HG03469 (cell line): ENCODE measurements at regions not wholly inside any gene's neighbourhood (a gene's known extent, or its start where the extent isn't known, plus 50 kb on each side); places are given as distances from the start of the nearest gene placed in this dataset.
"Not testable (repeated sequence)": the region's sequence is repeated elsewhere in the genome, so short reads cannot be mapped to it uniquely, and the experiment has no call there.

Source experiments
- ATAC-seq: cut with Tn5 transposase; IDR thresholded peaks from one replicate; pipeline ENCODE4 v1.9.1; 2021; ENCODE audit warnings: mild to moderate bottlenecking, moderate library complexity, moderate number of reproducible peaks; ENCODE audit not compliant: unreplicated experiment

DNA sequence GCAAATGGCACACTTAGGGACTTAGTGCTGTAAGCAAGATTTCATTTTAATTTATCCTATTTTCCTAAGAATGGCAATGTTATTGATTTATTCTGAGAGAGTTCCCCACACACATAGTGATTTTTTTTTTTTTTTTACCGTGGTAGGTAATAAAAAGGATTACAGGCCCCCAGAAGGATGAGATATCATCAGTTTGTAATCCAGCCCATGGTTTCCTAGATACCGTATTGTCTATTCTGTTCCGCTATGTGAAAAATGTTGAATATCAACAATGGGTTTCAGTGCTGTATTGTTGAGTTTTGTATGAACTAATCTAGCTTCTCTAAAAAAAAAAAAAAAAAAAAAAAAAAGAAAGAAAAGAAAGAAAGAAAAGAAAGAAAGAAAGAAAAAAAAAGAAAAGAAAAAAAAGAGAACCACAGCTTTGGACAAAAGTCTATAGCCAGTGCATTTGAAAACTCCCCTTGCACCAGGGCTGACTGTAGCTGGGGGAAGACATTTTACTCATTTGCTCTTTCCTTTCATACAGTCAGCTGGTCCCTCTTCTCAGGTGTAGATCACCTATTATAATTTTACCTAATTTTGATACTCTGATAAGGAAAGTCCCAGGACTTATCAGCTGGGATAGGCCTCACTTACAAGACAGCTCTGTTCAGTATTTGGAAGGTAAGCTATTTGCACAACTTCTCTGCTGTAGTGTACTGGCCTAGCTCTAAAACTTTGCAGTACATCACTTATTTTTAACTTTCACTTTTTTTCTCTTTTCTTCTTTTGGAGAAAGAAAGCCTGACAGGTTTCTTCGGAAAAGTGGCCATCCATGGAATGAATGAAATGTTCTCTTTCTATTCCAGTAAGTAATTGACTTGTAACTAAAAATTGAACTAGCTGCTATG, 101.4 kb upstream of the SOX2 start:
- no peak for ATAC-seq

DNA sequence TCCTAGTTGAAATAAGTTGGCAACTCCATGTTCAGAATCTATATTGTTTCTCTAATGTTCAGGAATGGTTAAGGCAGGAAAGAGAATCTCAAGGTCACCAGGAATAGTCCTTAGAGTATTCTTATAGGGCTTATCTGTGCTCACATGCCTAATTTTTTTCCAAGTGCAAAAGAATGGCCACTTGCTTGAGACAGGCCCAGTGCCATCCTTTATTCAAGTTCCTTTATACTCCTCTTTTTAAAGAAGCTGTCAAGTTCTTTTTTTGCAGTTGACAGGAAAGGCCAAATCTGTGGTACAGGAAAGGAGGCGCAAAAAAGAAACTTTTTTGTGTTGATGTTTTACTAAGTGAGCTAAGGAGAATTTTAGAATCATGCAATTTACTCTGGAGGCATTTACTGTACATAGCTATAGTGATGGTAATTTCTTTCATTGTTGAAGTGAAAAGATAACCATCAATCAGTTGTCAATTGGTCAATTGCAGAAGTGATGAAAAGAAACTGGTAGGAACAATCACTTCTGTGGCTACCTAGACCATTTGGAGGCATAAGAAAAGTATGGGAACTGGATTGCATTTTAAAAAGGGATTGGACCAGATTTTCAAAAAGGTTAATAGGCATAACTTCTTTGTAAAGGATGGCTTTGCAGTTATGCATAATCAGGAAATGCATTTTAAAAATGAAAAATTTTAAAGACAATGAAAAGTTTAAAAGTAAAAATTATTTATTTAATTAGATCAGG, 102.5 kb upstream of the SOX2 start:
- ATAC-seq, result no peak

- ATAC-seq, result no peak
Observed at GRCh38 chr3:181604267-181604666, 107.5 kb upstream of the SOX2 start.

DNA sequence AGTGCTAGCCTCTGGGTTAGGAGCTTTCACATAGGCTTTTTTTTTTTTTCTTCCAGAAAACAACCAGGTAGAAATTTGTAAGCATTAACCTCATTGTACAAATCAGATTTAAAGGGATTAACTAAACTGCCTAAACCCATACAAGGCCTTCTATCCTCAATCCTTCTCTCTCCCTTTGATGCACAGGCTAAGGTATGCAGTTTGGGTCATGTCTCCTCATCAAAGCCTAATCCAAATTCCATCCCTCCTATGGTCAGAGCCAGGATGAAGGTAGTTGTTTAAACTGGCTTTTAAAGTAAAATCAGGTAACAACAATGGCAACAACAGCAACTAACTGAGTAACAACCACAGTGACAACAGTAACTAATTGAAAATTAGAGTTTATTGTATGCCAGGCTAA, 115.6 kb upstream of the SOX2 start:
- no peak for ATAC-seq

GRCh38 chr3:181590939-181591338, 120.8 kb upstream of the SOX2 start:
- not testable (repeated sequence) for ATAC-seq

DNA sequence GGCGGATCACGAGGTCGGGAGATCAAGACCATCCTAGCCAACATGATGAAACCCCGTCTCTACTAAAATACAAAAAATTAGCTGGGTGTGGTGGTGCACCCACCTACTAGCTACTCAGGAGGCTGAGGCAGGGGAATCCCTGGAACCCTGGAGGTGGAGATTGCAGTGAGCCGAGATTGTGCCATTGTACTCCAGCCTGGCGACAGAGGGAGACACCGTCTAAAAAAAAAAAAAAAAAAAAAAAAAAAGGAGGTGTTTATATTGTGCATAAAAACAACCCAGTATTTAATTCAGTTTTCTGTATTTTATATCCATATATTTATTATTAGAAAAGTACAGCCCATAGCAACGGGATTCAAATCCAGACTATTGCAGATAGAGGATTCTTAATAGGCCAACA, 129.1 kb upstream of the SOX2 start:
- ATAC-seq, result no peak

GRCh38 chr3:181581656-181582055, 130.1 kb upstream of the SOX2 start:
- ATAC-seq, result no peak

DNA sequence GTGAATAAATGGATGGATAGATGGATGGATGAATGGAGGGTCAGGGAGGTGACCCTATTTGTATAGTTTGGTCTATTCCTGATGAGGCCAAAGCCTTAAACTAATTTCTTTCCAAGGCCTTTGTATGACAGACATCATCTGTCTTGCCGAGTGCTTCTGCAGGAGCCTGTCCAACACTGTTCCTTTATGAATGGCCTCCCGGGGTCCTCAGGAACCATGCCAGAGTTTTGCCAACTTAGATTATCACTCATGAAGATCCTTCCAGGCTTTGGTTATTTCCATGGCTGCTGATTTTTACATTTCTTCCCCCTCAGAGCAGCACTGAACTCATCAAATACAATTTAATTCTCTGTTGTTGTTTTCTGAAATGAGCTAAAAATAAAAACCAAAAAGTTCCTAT, 133.0 kb upstream of the SOX2 start:
- no peak for ATAC-seq

DNA sequence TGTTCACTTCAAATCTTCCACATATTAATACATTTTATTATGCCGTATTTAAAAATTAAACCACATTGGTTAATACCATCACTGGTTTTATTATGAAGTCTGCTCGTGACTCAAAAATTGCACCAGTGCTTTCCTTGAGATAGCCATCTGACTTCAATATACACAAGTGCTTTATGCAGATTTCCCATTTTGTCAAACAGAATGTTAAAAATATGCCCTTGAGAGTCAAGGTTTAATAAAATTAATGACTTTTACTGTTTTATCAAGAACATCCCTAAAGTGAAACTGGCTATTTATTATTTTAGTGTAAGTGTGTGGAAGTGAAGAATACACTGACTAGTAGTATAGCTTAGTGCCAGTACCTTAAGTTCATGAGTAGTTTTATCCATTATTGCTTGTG, 139.3 kb upstream of the SOX2 start:
- no peak for ATAC-seq

GRCh38 chr3:181570472-181570871, 141.3 kb upstream of the SOX2 start:
- ATAC-seq, result no peak

DNA sequence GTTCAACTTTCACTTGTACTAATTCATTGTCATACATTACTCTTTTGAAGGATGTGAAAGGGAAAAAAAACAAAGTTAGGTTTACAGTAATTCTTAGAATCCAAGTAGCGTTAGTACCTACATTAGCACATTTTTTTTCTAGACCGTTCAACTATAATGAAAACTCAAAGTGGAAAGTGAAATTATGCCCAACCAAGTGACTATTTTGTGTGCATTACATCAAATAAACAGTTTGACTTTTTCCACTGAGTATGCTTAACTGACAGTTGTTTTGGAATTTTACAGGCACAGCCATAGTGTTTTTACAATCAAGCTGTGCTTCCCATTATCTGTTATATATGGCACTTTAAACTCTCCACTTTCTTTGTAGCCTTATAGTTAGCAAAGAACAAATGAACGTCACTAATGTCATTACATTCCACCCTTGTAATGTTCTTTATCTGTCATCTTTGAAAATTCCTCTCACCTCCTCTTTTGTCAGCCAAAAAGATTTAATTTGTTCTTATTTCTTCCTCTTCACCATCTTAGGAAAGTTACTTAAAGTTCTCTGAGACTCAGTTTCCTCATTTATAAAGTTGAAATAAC, 142.3 kb upstream of the SOX2 start:
- no peak for ATAC-seq

- no peak for ATAC-seq
Observed at GRCh38 chr3:181568693-181569092, 143.0 kb upstream of the SOX2 start.

DNA sequence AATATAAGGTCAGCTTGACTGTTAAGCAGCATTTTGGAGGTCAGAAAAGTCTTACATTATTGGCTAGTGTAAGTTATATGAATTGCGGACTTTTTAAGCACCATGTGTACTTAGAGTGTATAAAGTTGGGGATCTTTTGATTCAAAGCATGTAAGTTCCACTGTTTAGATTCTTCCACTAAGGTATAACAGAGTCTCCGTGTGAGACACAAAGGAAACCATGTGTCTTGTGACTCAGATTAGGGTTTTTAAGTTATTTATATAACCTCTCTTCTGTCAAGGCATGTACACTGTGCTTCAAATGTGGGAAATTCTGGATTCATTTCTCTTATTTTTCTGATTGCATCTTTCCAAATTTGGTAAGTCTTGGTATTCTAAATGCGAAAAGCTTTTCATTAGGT, 143.5 kb upstream of the SOX2 start:
- no peak for ATAC-seq

DNA sequence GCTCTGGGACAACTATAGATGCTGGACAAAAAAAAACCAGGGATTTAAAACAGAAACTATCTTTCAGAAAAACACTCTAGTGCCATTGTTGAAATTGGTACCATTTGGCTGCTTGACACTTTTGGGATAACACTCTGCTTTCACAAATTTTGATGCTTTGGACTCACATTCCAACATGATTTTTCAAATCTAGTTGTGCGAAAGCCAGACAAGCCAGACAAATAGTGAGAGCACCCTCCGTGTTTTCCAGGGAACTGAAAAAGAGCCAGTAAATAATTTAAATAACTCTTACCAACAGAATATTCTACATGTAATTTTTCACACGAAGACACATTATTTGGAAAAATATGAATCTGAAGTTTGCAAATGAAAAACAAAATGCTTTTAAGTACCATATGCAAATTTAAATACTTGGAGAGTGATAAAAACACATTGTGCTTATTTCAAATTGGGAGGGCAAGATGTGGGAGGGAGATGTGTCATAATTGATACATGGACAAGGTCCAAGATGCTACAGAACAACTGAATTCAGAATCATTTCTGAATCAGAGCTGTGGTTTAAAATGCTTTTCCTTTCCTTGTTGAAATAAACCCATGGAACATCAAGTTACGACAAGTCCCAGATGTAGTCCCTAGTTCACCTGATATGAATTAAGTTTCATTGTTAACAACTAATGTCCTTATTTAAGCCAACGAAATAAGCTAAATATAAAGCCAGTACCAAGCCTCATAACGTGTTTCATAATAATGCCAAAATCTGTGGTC, 144.2 kb upstream of the SOX2 start:
- ATAC-seq, result no peak

GRCh38 chr3:181565416-181565815, 146.3 kb upstream of the SOX2 start:
- no peak for ATAC-seq

DNA sequence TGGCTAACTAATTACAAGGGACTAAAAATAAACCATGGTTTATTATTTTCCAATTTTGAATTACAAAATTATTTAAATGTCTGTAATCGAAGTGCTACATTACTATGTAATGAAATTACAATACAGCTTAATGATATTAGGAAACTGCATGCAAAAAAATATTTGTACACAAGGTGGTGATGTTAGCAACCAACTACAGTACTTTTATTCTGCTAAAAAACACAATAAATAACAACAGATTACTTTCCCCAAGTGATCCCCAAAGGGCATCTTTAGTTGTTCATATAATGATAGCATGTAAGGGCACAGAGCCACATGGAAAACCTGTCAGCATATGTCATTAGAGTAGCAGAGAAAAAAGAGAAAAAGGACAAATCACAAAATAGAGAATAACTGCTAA, 147.5 kb upstream of the SOX2 start:
- ATAC-seq, result no peak

DNA sequence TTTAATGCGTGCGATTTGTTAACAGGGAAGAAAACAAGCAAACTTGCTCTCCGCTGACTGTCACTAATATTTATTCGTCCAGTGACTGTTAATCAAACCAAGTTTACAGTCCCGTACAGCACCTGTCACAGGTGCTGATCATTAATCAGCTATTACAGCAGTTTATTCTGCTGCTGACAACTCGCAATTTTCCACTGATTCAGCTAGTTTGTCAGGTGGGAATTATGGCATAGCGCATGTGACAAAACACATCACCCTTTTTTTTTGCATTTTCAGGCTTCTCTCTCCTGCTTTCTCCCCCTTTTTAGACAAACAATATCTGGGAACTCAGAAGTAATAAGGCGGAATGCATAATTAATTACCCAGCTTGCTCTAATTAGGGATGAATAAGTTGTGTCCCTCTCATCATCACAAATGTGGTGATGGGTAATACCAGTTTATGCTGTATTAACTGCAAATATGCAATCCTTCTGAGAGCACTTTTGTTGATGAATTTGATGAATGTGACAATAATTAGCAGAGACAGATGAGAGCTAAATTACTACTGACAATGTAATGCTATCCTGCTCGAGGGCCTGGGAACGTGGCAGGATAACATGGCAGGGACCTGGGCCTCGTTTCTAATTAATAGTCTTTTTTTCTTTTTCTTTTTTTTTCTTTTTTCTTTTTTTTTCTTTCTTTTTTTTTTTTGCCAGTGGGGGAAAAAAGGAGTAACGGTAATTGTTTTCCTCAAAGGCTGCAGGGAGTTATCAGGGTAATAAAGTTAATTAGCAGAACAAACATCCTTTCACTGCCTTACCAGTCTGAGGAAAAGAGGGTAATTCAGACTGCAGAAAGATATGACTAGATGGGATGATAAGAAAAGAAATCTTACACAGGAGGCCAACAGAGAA, 150.3 kb upstream of the SOX2 start:
- ATAC-seq, result no peak

DNA sequence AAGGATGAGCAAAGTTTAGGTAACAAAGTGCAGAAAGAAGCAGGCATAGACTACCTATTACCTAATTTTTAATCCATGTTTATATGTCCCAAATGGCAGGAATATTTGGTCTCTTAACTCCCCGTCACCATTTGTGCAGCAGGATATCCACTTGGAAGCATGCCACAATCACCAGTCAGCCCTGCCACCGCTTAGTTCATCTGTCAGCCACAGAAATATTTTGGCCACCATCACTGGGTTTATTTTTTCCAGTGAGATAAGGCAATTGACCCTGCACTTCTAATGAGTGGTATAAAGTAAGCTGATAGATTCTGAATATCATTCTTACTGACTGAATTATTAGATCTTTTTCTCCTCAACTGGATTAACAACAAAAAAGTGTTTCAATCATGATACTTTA, 152.9 kb upstream of the SOX2 start:
- no peak for ATAC-seq

DNA sequence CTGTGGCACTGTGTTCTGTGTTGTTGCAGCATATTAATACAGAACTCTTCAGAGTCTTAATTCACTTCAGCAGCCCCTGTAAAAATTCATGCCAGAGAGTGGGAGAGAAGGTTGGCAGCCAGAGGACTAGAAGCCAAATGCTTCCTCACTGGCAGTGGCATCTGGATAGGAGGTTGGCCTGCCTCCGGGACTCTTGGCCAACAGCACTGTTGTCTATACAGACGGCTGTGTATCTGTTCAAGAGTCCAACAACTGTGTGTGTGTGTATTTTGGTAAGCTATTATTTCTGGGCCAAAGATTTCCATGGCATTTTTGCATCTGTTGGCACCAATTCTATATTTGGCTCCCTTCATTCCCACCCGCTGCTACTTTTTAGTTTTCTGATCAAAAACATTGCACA, 156.0 kb upstream of the SOX2 start:
- no peak for ATAC-seq

GRCh38 chr3:181554233-181554765, 157.4 kb upstream of the SOX2 start:
- no peak for ATAC-seq
